Breast epithelium (tissue), 4 donors: ENCODE measurements at regions not wholly inside any gene's neighbourhood (a gene's known extent, or its start where the extent isn't known, plus 50 kb on each side); places are given as distances from the start of the nearest gene placed in this dataset.

Source experiments
- DNase-seq, 2 donors: peaks; one replicate each; pipeline ENCODE4 v3.0.0-alpha.2; 2019; ENCODE audit warnings: low spot score in 2 of 2
- H3K27ac ChIP-seq, 2 donors: fragments of 200-600 bp; sonication (generic) in 1 of 2; one replicate each; pipeline ENCODE4 v1.5.1; 2016 to 2019; ENCODE audit warnings: mild to moderate bottlenecking in 1 of 2
- H3K27me3 ChIP-seq, 2 donors: fragments of 200-600 bp; sonication (generic) in 1 of 2; one replicate each; pipeline versions ENCODE4 v1.5.1 to v1.6.0; 2017 to 2019; ENCODE audit warnings: control low read depth in 1 of 2, mild to moderate bottlenecking in 1 of 2
- H3K36me3 ChIP-seq: fragments of 200-600 bp; one replicate; pipeline ENCODE4 v1.5.1; 2019
- H3K4me1 ChIP-seq, 2 donors: fragments of 200-600 bp; sonication (generic); one replicate each; pipeline ENCODE4 v1.5.1; 2016 to 2019; ENCODE audit warnings: control low read depth in 1 of 2
- H3K4me3 ChIP-seq, 3 donors: fragments of 200-600 bp; sonication (generic); 1 replicate in 2 of 3; 2 replicates in 1 of 3; pipeline ENCODE4 v1.5.1; 2016 to 2019; ENCODE audit warnings: mild to moderate bottlenecking in 3 of 3, moderate library complexity in 2 of 3
- H3K9me3 ChIP-seq, 2 donors: fragments of 200-600 bp; sonication (generic) in 1 of 2; one replicate each; pipeline ENCODE4 v1.5.1; 2016 to 2019; ENCODE audit warnings: control low read depth in 1 of 2
- POLR2A ChIP-seq: fragments of 450-650 bp; IDR thresholded peaks from one replicate; pipeline ENCODE4 v1.6.1; 2016; ENCODE audit warnings: antibody characterized with exemption, mild to moderate bottlenecking, moderate library complexity
- POLR2AphosphoS5 ChIP-seq, 3 donors: sonication (generic); formaldehyde crosslinking; IDR thresholded peaks; one replicate each; pipeline ENCODE4 v1.6.1; 2017; ENCODE audit warnings: antibody characterized with exemption in 3 of 3
- intact Hi-C: fragments of 100-400 bp; cut with DNase I; formaldehyde crosslinking; loops from one replicate; pipeline ENCODE4 v1.15.1; 2023; ENCODE audit warnings: low total_unique reads
- TF ChIP-seq, protein P1 (sequence below), 3 donors: fragments of 450-650 bp; IDR thresholded peaks; one replicate each; pipeline ENCODE4 v1.5.1; 2016 to 2017; ENCODE audit warnings: antibody characterized with exemption in 3 of 3, mild to moderate bottlenecking in 3 of 3, moderate library complexity in 3 of 3

DNA sequence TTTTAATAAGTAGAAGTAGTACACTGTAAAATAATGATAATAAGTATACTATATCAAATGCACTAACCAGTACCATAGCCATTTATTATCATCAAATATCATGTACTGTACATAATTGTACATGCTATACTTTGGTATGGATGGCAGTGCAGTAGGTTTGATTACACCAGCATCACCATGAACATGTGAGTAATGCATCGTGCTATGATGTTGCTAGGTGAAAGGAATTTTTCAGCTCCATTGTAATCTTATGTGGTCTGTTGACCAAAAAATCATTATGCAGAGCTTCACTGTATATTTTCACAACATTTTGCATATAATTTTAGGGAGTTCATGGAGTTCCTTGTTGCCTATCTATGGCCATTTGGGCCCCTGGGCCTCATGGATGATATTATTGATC lies 72.2 kb upstream of the HMHB1 start:
- H3K4me1 ChIP-seq: no peaks in the 10 kb centered on the region
- no peak overlapping the region for H3K4me3 ChIP-seq
- H3K9me3 ChIP-seq: no peaks in the 10 kb centered on the region
- no peak for DNase-seq
- H3K27me3 ChIP-seq: no peaks in the 10 kb centered on the region
- intact Hi-C loops: no loop called here
- H3K27ac ChIP-seq: no peak overlapping the region
- H3K36me3 ChIP-seq: no peaks in the 10 kb centered on the region
- no peak for TF ChIP-seq POLR2AphosphoS5 (IDR thresholded peaks at IDR 0.05)
- TF ChIP-seq POLR2A: no peak
- TF ChIP-seq, protein P1, sequence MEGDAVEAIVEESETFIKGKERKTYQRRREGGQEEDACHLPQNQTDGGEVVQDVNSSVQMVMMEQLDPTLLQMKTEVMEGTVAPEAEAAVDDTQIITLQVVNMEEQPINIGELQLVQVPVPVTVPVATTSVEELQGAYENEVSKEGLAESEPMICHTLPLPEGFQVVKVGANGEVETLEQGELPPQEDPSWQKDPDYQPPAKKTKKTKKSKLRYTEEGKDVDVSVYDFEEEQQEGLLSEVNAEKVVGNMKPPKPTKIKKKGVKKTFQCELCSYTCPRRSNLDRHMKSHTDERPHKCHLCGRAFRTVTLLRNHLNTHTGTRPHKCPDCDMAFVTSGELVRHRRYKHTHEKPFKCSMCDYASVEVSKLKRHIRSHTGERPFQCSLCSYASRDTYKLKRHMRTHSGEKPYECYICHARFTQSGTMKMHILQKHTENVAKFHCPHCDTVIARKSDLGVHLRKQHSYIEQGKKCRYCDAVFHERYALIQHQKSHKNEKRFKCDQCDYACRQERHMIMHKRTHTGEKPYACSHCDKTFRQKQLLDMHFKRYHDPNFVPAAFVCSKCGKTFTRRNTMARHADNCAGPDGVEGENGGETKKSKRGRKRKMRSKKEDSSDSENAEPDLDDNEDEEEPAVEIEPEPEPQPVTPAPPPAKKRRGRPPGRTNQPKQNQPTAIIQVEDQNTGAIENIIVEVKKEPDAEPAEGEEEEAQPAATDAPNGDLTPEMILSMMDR (IDR thresholded peaks at IDR 0.05): no peak

DNA sequence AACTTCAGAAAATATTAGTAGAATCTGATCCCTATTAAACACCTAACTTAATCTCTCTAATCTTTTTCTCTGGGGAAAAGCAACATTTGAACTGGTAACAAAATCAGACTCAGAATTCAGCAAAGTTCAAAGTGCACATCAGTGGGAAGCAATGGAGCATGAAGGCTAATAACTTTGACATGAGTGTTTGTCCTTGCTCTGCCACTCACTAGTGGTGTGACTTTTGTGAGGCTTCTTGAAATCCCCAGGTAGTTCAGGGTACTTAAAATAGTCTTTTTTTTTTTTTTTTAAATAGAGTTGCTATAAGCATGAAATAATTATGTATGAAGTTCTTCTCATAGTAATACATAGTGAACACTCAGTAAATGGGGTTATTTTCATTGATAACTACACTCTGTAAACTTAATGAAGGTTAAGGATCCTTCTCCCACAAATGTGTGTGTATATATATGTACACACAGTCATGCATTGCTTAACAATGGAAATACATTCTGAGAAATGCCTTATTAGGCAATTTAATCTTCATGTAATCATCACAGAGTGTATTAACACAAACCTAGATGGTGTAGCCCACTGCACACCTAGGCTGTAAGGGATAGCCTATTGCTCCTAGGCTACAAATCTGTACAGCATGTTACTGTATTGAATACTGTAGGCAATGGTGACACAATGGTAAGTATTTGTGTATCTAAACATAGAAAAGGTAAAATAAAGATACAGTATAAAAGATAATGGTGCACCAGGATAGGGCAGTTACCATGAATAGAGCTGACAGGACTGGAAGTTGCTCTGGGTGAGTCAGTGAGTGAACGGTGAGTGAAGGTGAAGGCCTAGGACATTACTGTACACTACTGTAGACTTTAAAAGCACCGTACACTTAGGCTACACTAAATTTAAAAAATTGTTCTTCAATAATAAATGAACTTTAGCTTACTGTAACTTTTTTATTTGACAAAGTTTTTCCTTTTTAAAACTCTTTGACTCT lies 73.3 kb upstream of the HMHB1 start:
- no peak for DNase-seq
- intact Hi-C loops: no loop called here
- Histone ChIP-seq H3K4me3 (no peak overlapping the region), H3K27ac (no peak overlapping the region), H3K36me3 (no peaks in the 10 kb centered on the region), H3K9me3 (no peaks in the 10 kb centered on the region), H3K27me3 (no peaks in the 10 kb centered on the region), H3K4me1 (no peaks in the 10 kb centered on the region)
- TF ChIP-seq, protein P1 (IDR thresholded peaks at IDR 0.05): no peak
- TF ChIP-seq POLR2A (no peak), POLR2AphosphoS5 (IDR thresholded peaks at IDR 0.05) (no peak)

DNA sequence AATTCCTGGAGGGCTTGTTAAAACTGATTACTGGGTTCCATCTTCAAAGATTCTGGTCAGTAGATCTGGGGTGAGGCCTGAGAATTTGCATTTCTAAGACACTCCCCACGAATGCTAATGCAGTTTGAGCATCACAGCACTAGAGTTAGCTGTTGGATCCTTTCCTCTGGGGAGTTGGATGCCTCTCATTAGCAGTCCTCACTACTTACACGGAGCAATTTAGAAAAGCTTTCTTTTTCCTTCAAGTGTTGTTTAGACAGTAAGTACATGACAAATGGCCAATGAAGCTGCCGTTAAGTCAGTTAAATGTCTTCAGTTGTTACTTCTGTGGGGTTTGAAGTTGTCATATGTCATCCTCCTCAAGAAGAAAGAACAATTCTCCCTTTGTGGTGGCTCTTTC lies 74.9 kb upstream of the HMHB1 start:
- no peak for DNase-seq
- no peak overlapping the region for H3K4me3 ChIP-seq
- no peaks in the 10 kb centered on the region for H3K36me3 ChIP-seq
- no peak overlapping the region for H3K27ac ChIP-seq
- TF ChIP-seq POLR2A (no peak), POLR2AphosphoS5 (IDR thresholded peaks at IDR 0.05) (no peak)
- TF ChIP-seq, protein P1 (IDR thresholded peaks at IDR 0.05): no peak
- H3K27me3 ChIP-seq: no peaks in the 10 kb centered on the region
- no peaks in the 10 kb centered on the region for H3K4me1 ChIP-seq
- intact Hi-C loops: no loop called here
- H3K9me3 ChIP-seq: no peaks in the 10 kb centered on the region

DNA sequence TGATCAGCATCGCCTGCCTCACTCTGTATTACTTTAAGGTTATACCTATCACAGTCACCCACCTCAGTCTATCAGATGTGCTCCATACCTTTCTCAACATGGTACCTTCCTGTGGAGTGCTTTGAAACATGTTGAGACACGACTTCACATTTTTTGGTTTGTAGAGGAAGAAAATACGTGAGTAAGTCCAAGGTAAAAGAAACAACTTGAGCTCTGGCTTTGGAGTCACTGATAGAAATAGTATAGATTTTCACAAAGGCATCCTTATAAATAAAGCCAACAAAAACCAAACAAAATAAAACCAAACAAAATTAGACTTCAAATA lies 77.5 kb upstream of the HMHB1 start:
- Histone ChIP-seq H3K36me3 (no peaks in the 10 kb centered on the region), H3K9me3 (no peaks in the 10 kb centered on the region), H3K27ac (peak overlapping the region in 1 of 2 donors; percentile 59), H3K4me1 (no peaks in the 10 kb centered on the region), H3K4me3 (no peak overlapping the region), H3K27me3 (no peaks in the 10 kb centered on the region)
- TF ChIP-seq POLR2A (no peak), POLR2AphosphoS5 (IDR thresholded peaks at IDR 0.05) (no peak)
- TF ChIP-seq, protein P1 (IDR thresholded peaks at IDR 0.05): no peak
- intact Hi-C loops: no loop called here
- no peak for DNase-seq

DNA sequence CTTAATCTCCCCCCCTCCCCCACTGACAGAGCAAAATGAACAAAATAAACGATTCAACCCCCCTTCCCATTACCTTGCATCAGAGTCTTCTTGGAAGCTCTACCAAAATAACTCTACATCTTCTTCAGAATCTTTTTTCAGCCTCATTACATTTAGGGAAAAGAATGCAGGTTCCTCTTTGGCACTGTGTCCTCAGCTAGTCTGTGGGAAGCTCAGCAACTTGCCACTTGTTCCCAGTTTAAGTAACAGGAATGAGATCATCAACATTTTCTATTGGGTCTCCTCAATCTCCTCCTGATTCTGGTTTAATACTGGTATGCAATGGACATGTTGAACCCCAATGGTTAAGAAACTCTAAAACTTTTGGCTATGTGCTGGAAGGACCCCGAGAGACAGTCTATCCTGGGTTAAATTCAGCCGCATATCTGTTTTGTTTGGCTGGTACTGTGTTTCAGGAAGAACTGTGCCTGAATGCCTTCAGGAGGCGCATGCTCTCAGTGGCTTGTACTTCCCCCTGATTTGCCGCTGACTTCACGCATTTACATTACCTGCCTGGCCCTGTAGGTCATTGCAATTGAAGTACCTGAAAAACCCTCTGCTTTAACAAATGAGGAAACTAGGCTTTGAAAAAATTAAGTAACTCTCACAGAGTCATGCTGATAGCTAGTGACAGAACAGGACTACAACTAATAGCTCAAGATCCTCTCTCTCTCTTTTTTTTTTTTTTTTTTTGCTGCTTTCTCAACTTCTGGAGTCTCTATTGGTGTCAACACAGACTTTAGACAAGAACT lies 78.1 kb upstream of the HMHB1 start:
- intact Hi-C loops: no loop called here
- Histone ChIP-seq H3K36me3 (no peaks in the 10 kb centered on the region), H3K9me3 (no peaks in the 10 kb centered on the region), H3K4me1 (no peaks in the 10 kb centered on the region), H3K4me3 (no peak overlapping the region), H3K27me3 (no peaks in the 10 kb centered on the region), H3K27ac (peak overlapping the region in 1 of 2 donors; percentile 59)
- no peak for DNase-seq
- TF ChIP-seq, protein P1 (IDR thresholded peaks at IDR 0.05): no peak
- no peak for TF ChIP-seq POLR2A
- TF ChIP-seq POLR2AphosphoS5 (IDR thresholded peaks at IDR 0.05): no peak
